ENCODE measurements at regions not wholly inside any gene's neighbourhood (a gene's known extent, or its start where the extent isn't known, plus 50 kb on each side); places are given as distances from the start of the nearest gene placed in this dataset.

DNA sequence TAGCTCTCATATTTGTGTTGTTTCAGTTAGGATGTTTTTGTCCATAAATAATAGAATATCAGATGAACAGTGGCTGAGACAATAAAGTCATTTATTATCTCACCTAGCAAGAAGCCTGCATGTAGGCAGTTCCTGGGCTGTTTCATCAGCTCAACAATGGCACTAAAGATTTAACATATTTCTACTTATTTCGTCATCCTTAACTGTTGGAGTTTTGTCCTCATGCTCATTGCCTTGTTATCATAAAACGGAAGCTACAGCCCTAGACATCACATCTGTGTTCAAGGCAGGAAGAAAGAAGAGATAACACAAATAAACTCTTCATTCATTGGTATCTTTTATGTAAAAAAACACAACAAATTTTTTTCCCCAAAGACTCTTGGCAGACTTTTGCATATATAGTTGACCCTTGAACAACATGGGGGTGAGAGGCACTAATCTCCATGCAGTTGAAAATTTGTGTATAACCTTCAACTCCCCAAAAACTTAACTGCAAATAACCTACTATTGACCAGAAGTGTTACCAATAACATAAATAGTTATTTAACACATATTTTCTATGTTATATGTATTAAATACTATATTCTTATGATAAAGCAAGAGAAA, 277.2 kb upstream of the ADRA1B start (continued):
- TF ChIP-seq U2AF2 (optimal IDR thresholded peaks at IDR 0.05; ENCODE audit: low read depth, low read length) (no peak), KHSRP (IDR thresholded peaks at IDR 0.05) (no peak), CBFA2T2 (conservative IDR thresholded peaks at IDR 0.05) (peak; percentile 21; the same call in 1 of the 2 replicates), KLF10 (CRISPR knock-in tag; IDR thresholded peaks at IDR 0.05) (no peak), BDP1 (IDR thresholded peaks at IDR 0.05; ENCODE audit: insufficient read depth, insufficient read length) (no peak), SRF (CRISPR knock-in tag; IDR thresholded peaks at IDR 0.05) (no peak), XRCC4 (IDR thresholded peaks at IDR 0.05; ENCODE audit: extremely low read depth, insufficient read depth, insufficient read length) (no peak), BMI1 (IDR thresholded peaks at IDR 0.05; ENCODE audit: low read length) (no peak), HDAC6 (IDR thresholded peaks at IDR 0.05; ENCODE audit: low read depth, low read length) (no peak), ZNF239 (CRISPR knock-in tag; IDR thresholded peaks at IDR 0.05) (peak; percentile 64), SNRNP70 (optimal IDR thresholded peaks at IDR 0.05; ENCODE audit: low read depth, low read length) (no peak), CBX1 (IDR thresholded peaks at IDR 0.05; ENCODE audit: low read depth) (no peak), MXI1 (IDR thresholded peaks at IDR 0.05; ENCODE audit: low read depth, low read length) (no peak), ADNP (tag; IDR thresholded peaks at IDR 0.05) (0 out of 2 replicates have a peak, but pooled peaks have one; percentile 30), TEAD4 (IDR thresholded peaks at IDR 0.05; ENCODE audit: low read length) (peak; percentile 86), TEAD4 (CRISPR knock-in tag; IDR thresholded peaks at IDR 0.05; ENCODE audit: borderline replicate concordance) (no peak), TRIM24 (IDR thresholded peaks at IDR 0.05) (peak; percentile 96 to 98; a peak in 2 of 4 replicates), FOXM1 (IDR thresholded peaks at IDR 0.05; ENCODE audit: low read depth) (0 out of 2 replicates have a peak, but pooled peaks have one; percentile 31), FOXM1 (CRISPR knock-in tag; IDR thresholded peaks at IDR 0.05; ENCODE audit: low read depth) (no peak), STAG1 (CRISPR knock-in tag; IDR thresholded peaks at IDR 0.05; ENCODE audit: borderline replicate concordance) (no peak), NRF1 (conservative IDR thresholded peaks at IDR 0.05 in 1 of 2, IDR thresholded peaks at IDR 0.05 in 1 of 2) (no peak), TEAD2 (tag; IDR thresholded peaks at IDR 0.05) (no peak), PYGO2 (tag; IDR thresholded peaks at IDR 0.05) (peak; percentile 67; the same call in 1 of the 2 replicates), ZNF639 (CRISPR knock-in tag; conservative IDR thresholded peaks at IDR 0.05 in 1 of 2, IDR thresholded peaks at IDR 0.05 in 1 of 2) (0 out of 4 replicates have a peak, but pooled peaks of 1 of the 2 experiments have one; percentile 27), ZNF143 (CRISPR knock-in tag; IDR thresholded peaks at IDR 0.05) (no peak), RBBP5 (IDR thresholded peaks at IDR 0.05; ENCODE audit: borderline replicate concordance, insufficient read depth, low read length, poor library complexity, severe bottlenecking) (no peak), CREM (IDR thresholded peaks at IDR 0.05; ENCODE audit: low read depth) (peak; percentile 85), TEAD1 (CRISPR knock-in tag; IDR thresholded peaks at IDR 0.05) (peak in 1 of 2 experiments; percentile 30; a peak in 1 of 4 replicates)
- TF ChIP-seq, protein P1, sequence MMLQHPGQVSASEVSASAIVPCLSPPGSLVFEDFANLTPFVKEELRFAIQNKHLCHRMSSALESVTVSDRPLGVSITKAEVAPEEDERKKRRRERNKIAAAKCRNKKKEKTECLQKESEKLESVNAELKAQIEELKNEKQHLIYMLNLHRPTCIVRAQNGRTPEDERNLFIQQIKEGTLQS (IDR thresholded peaks at IDR 0.05), result peak; percentile 97
- TF ChIP-seq, protein P1 (CRISPR knock-in tag; conservative IDR thresholded peaks at IDR 0.05), result no peak
